ENCODE measurements at regions not wholly inside any gene's neighbourhood (a gene's known extent, or its start where the extent isn't known, plus 50 kb on each side); places are given as distances from the start of the nearest gene placed in this dataset.
"Not testable (repeated sequence)": the region's sequence is repeated elsewhere in the genome, so short reads cannot be mapped to it uniquely, and the experiment has no call there.

- no peak overlapping the region for H3K4me3 Mint-ChIP-seq
- no peak overlapping the region for H3K27ac Mint-ChIP-seq
- no peaks in the 10 kb centered on the region for H3K4me1 Mint-ChIP-seq
- H3K9me3 Mint-ChIP-seq = no peaks in the 10 kb centered on the region
- H3K36me3 Mint-ChIP-seq = no peaks in the 10 kb centered on the region
- no peaks in the 10 kb centered on the region for H3K27me3 Mint-ChIP-seq
These were observed 99.2 kb upstream of the LYZL2 start for GRCh38 chr10:30728766-30729165.

- Mint-ChIP-seq H3K27me3 (no peaks in the 10 kb centered on the region), H3K27ac (no peak overlapping the region), H3K4me3 (no peak overlapping the region), H3K36me3 (no peaks in the 10 kb centered on the region), H3K4me1 (no peaks in the 10 kb centered on the region), H3K9me3 (no peaks in the 10 kb centered on the region)
These were observed 98.6 kb upstream of the LYZL2 start for GRCh38 chr10:30728127-30728526.

GRCh38 chr10:30727524-30727923 lies 98.0 kb upstream of the LYZL2 start:
- Mint-ChIP-seq H3K27ac (no peak overlapping the region), H3K27me3 (no peaks in the 10 kb centered on the region), H3K4me1 (no peaks in the 10 kb centered on the region), H3K4me3 (no peak overlapping the region), H3K9me3 (no peaks in the 10 kb centered on the region), H3K36me3 (no peaks in the 10 kb centered on the region)

GRCh38 chr10:30726783-30727414 lies 97.3 kb upstream of the LYZL2 start:
- not testable (repeated sequence) for H3K4me1 Mint-ChIP-seq, H3K9me3 Mint-ChIP-seq, H3K36me3 Mint-ChIP-seq, H3K4me3 Mint-ChIP-seq, H3K27me3 Mint-ChIP-seq, H3K27ac Mint-ChIP-seq

- no peaks in the 10 kb centered on the region for H3K27me3 Mint-ChIP-seq
- no peak overlapping the region for H3K4me3 Mint-ChIP-seq
- no peaks in the 10 kb centered on the region for H3K36me3 Mint-ChIP-seq
- H3K9me3 Mint-ChIP-seq = no peaks in the 10 kb centered on the region
- H3K4me1 Mint-ChIP-seq = no peaks in the 10 kb centered on the region
- no peak overlapping the region for H3K27ac Mint-ChIP-seq
These were observed 96.1 kb upstream of the LYZL2 start for GRCh38 chr10:30725661-30726060.

- Mint-ChIP-seq H3K27ac (no peak overlapping the region), H3K9me3 (no peaks in the 10 kb centered on the region), H3K4me1 (no peaks in the 10 kb centered on the region), H3K36me3 (no peaks in the 10 kb centered on the region), H3K4me3 (no peak overlapping the region), H3K27me3 (no peaks in the 10 kb centered on the region)
These were observed 94.7 kb upstream of the LYZL2 start for GRCh38 chr10:30724296-30724695.

GRCh38 chr10:30722956-30723620 lies 93.5 kb upstream of the LYZL2 start:
- H3K4me1 Mint-ChIP-seq = no peaks in the 10 kb centered on the region
- no peak overlapping the region for H3K4me3 Mint-ChIP-seq
- H3K36me3 Mint-ChIP-seq = no peaks in the 10 kb centered on the region
- no peak overlapping the region for H3K27ac Mint-ChIP-seq
- no peaks in the 10 kb centered on the region for H3K9me3 Mint-ChIP-seq
- no peaks in the 10 kb centered on the region for H3K27me3 Mint-ChIP-seq

GRCh38 chr10:30719832-30720231 lies 90.3 kb upstream of the LYZL2 start:
- H3K4me1 Mint-ChIP-seq = no peaks in the 10 kb centered on the region
- no peaks in the 10 kb centered on the region for H3K36me3 Mint-ChIP-seq
- no peak overlapping the region for H3K27ac Mint-ChIP-seq
- H3K4me3 Mint-ChIP-seq = no peak overlapping the region
- H3K9me3 Mint-ChIP-seq = no peaks in the 10 kb centered on the region
- no peaks in the 10 kb centered on the region for H3K27me3 Mint-ChIP-seq

GRCh38 chr10:30709700-30710358 lies 80.3 kb upstream of the LYZL2 start:
- peaks cover 5% of the 10 kb centered on the region for H3K36me3 Mint-ChIP-seq
- peaks cover 7% of the 10 kb centered on the region for H3K9me3 Mint-ChIP-seq
- peak overlapping the region; percentile 20 for H3K4me3 Mint-ChIP-seq
- peaks cover 19% of the 10 kb centered on the region for H3K4me1 Mint-ChIP-seq
- H3K27me3 Mint-ChIP-seq = no peaks in the 10 kb centered on the region
- H3K27ac Mint-ChIP-seq = no peak overlapping the region

GRCh38 chr10:30709229-30709628 lies 79.7 kb upstream of the LYZL2 start:
- Mint-ChIP-seq H3K4me1 (peaks cover 25% of the 10 kb centered on the region), H3K9me3 (peaks cover 7% of the 10 kb centered on the region), H3K36me3 (peaks cover 5% of the 10 kb centered on the region), H3K27ac (no peak overlapping the region), H3K27me3 (no peaks in the 10 kb centered on the region), H3K4me3 (no peak overlapping the region)

GRCh38 chr10:30708234-30708633 lies 78.7 kb upstream of the LYZL2 start:
- Mint-ChIP-seq H3K4me1 (peaks cover 34% of the 10 kb centered on the region), H3K36me3 (peaks cover 2% of the 10 kb centered on the region), H3K27ac (no peak overlapping the region), H3K9me3 (peaks cover 3% of the 10 kb centered on the region), H3K4me3 (no peak overlapping the region), H3K27me3 (no peaks in the 10 kb centered on the region)

GRCh38 chr10:30706189-30706588 lies 76.6 kb upstream of the LYZL2 start:
- not testable (repeated sequence) for H3K9me3 Mint-ChIP-seq, H3K36me3 Mint-ChIP-seq, H3K27me3 Mint-ChIP-seq
- Mint-ChIP-seq H3K4me3 (peak overlapping the region; percentile 52), H3K27ac (peak overlapping the region; percentile 76), H3K4me1 (peaks cover 53% of the 10 kb centered on the region)

GRCh38 chr10:30705625-30706149 lies 76.1 kb upstream of the LYZL2 start:
- Mint-ChIP-seq H3K4me3 (peak overlapping the region; percentile 86), H3K9me3 (no peaks in the 10 kb centered on the region), H3K36me3 (no peaks in the 10 kb centered on the region), H3K4me1 (peaks cover 57% of the 10 kb centered on the region), H3K27ac (peak overlapping the region; percentile 98), H3K27me3 (no peaks in the 10 kb centered on the region)

GRCh38 chr10:30705101-30705624 lies 75.6 kb upstream of the LYZL2 start:
- peaks cover 62% of the 10 kb centered on the region for H3K4me1 Mint-ChIP-seq
- H3K27ac Mint-ChIP-seq = peak overlapping the region; percentile 98
- no peaks in the 10 kb centered on the region for H3K36me3 Mint-ChIP-seq
- H3K4me3 Mint-ChIP-seq = peak overlapping the region; percentile 86
- no peaks in the 10 kb centered on the region for H3K27me3 Mint-ChIP-seq
- H3K9me3 Mint-ChIP-seq = no peaks in the 10 kb centered on the region

GRCh38 chr10:30704601-30705100 lies 75.1 kb upstream of the LYZL2 start:
- H3K27me3 Mint-ChIP-seq, H3K36me3 Mint-ChIP-seq, H3K9me3 Mint-ChIP-seq: not testable (repeated sequence)
- H3K27ac Mint-ChIP-seq = peak overlapping the region; percentile 98
- peaks cover 67% of the 10 kb centered on the region for H3K4me1 Mint-ChIP-seq
- H3K4me3 Mint-ChIP-seq = peak overlapping the region; percentile 86

Data from activated naive CD4-positive, alpha-beta T cell treated with anti-CD3 and anti-CD28 coated beads, Interleukin-2, amount 50 U/mL, for 24 hours (primary cell).